Osteocyte (in vitro differentiated cells): ENCODE measurements at regions not wholly inside any gene's neighbourhood (a gene's known extent, or its start where the extent isn't known, plus 50 kb on each side); places are given as distances from the start of the nearest gene placed in this dataset.

Experiments used
- DNase-seq: peaks from one replicate; pipeline ENCODE4 v3.0.0; 2021; ENCODE audit warnings: mixed read lengths; ENCODE audit not compliant: unreplicated experiment; ENCODE audit errors: extremely low spot score
- H3K27ac Mint-ChIP-seq: one replicate; pipeline ENCODE4 v1.8.0; 2021; ENCODE audit warnings: mild to moderate bottlenecking, mixed read lengths; ENCODE audit not compliant: unreplicated experiment
- H3K27me3 Mint-ChIP-seq: one replicate; pipeline ENCODE4 v1.8.0; 2021; ENCODE audit warnings: mixed read lengths; ENCODE audit not compliant: unreplicated experiment
- H3K36me3 Mint-ChIP-seq: one replicate; pipeline ENCODE4 v1.8.0; 2021; ENCODE audit warnings: mixed read lengths; ENCODE audit not compliant: unreplicated experiment
- H3K4me1 Mint-ChIP-seq: one replicate; pipeline ENCODE4 v1.8.0; 2021; ENCODE audit warnings: mixed read lengths; ENCODE audit not compliant: unreplicated experiment
- H3K4me3 Mint-ChIP-seq: one replicate; pipeline ENCODE4 v1.8.0; 2021; ENCODE audit warnings: mild to moderate bottlenecking, moderate library complexity, mixed read lengths; ENCODE audit not compliant: unreplicated experiment
- H3K9me3 Mint-ChIP-seq: one replicate; pipeline ENCODE4 v1.8.0; 2021; ENCODE audit warnings: mixed read lengths; ENCODE audit not compliant: unreplicated experiment
- CTCF ChIP-seq: fragments of 200-600 bp; sonication (generic); IDR thresholded peaks from 2 replicates; pipeline ENCODE4 v1.5.0; 2021; ENCODE audit warnings: antibody characterized with exemption, mild to moderate bottlenecking, moderate library complexity

GRCh38 chr3:70635301-70635700 lies 322.9 kb upstream of the MDFIC2 start:
- no peak overlapping the region for H3K4me3 Mint-ChIP-seq
- peaks cover 48% of the 10 kb centered on the region for H3K27me3 Mint-ChIP-seq
- no peak overlapping the region for H3K27ac Mint-ChIP-seq
- DNase-seq, result no peak
- no peaks in the 10 kb centered on the region for H3K36me3 Mint-ChIP-seq
- H3K9me3 Mint-ChIP-seq, result peaks cover 9% of the 10 kb centered on the region
- TF ChIP-seq CTCF, result no peak
- H3K4me1 Mint-ChIP-seq, result no peaks in the 10 kb centered on the region

- no peak overlapping the region for H3K4me3 Mint-ChIP-seq
- H3K27me3 Mint-ChIP-seq, result peaks cover 54% of the 10 kb centered on the region
- no peaks in the 10 kb centered on the region for H3K4me1 Mint-ChIP-seq
- no peak for DNase-seq
- no peak for TF ChIP-seq CTCF
- H3K27ac Mint-ChIP-seq, result no peak overlapping the region
- H3K9me3 Mint-ChIP-seq, result no peaks in the 10 kb centered on the region
- H3K36me3 Mint-ChIP-seq, result no peaks in the 10 kb centered on the region
Observed at GRCh38 chr3:70631716-70632307, 319.4 kb upstream of the MDFIC2 start.

- no peak for TF ChIP-seq CTCF
- no peak for DNase-seq
Observed at GRCh38 chr3:70621451-70621850, 309.0 kb upstream of the MDFIC2 start.

GRCh38 chr3:70620956-70621355 lies 308.5 kb upstream of the MDFIC2 start:
- Mint-ChIP-seq H3K9me3 (peaks cover 4% of the 10 kb centered on the region), H3K27ac (no peak overlapping the region), H3K36me3 (no peaks in the 10 kb centered on the region), H3K4me3 (no peak overlapping the region), H3K27me3 (peaks cover 57% of the 10 kb centered on the region), H3K4me1 (no peaks in the 10 kb centered on the region)
- DNase-seq, result no peak
- TF ChIP-seq CTCF, result no peak

More at GRCh38 chr3:70621451-70621850, 309.0 kb upstream of the MDFIC2 start:
- H3K4me3 Mint-ChIP-seq, result no peak overlapping the region
- peaks cover 58% of the 10 kb centered on the region for H3K27me3 Mint-ChIP-seq
- no peaks in the 10 kb centered on the region for H3K36me3 Mint-ChIP-seq
- no peak overlapping the region for H3K27ac Mint-ChIP-seq
- H3K9me3 Mint-ChIP-seq, result peaks cover 4% of the 10 kb centered on the region
- H3K4me1 Mint-ChIP-seq, result no peaks in the 10 kb centered on the region

- peaks cover 4% of the 10 kb centered on the region for H3K9me3 Mint-ChIP-seq
- no peak overlapping the region for H3K27ac Mint-ChIP-seq
- H3K4me3 Mint-ChIP-seq, result no peak overlapping the region
- TF ChIP-seq CTCF, result no peak
- peaks cover 51% of the 10 kb centered on the region for H3K27me3 Mint-ChIP-seq
- DNase-seq, result no peak
- no peaks in the 10 kb centered on the region for H3K4me1 Mint-ChIP-seq
- H3K36me3 Mint-ChIP-seq, result no peaks in the 10 kb centered on the region
Observed at GRCh38 chr3:70620367-70620766, 307.9 kb upstream of the MDFIC2 start.
